ENCODE measurements at regions not wholly inside any gene's neighbourhood (a gene's known extent, or its start where the extent isn't known, plus 50 kb on each side); places are given as distances from the start of the nearest gene placed in this dataset.

DNA sequence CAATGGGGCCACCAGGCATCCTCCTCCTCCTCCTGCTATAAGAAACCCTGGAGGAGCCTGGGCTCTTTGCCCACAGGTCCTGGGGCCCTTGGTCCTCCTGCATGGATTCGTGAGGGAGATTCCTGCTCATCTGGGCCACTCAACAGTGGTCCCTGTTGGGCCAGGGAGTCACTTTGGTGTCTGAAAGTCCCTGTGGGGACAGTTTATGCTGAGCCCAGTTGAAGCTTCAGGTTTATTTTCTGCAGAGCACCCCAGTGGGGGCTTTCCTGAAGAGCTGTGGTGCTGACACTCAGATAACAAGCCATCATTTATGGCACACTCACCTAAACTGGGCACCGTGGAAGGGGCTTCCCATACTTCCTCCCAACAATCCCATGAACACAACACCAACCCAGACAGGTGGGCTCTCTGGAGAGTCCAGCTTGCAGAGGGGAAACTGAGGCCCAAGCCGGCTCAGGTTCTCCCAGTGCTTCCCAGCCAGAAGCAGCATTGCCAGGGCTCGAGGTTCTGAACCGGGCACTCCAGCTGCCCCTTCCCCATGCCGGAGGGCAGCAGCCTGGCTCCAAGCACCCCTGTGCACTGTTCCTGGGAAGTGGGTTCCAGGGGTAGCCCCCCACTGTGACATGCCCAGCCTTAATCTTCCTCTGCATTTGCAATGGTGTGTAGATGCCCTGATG is 91.3 kb downstream of the MYEOV start:
- Histone ChIP-seq H3K4me3 (ENCODE audit: low read depth in 1 of 2, low read length in 2 of 2) (no peak overlapping the region), H3K36me3 (ENCODE audit: control insufficient read depth in 2 of 2, insufficient read depth in 2 of 2, low read length in 1 of 2) (no peaks in the 10 kb centered on the region), H3K4me1 (ENCODE audit: control insufficient read depth in 2 of 2, insufficient read depth in 2 of 2, low read length in 1 of 2) (no peaks in the 10 kb centered on the region), H3K27ac (ENCODE audit: low read depth in 2 of 2, low read length in 1 of 2) (no peak overlapping the region), H3K27me3 (ENCODE audit: control insufficient read depth in 1 of 2, insufficient read depth in 2 of 2, low read length in 2 of 2) (no peaks in the 10 kb centered on the region), H3K9me3 (ENCODE audit: control insufficient read depth in 2 of 2, insufficient read depth in 1 of 2, low read depth in 1 of 2, low read length in 1 of 2) (peaks cover 0 to 2% of the 10 kb centered on the region in 2 donors)
- 87 to 90% methylated on average over 6 of the region's 6 CpGs for WGBS, 2 donors

- Histone ChIP-seq H3K4me3 (ENCODE audit: low read depth in 1 of 2, low read length in 2 of 2) (no peak overlapping the region), H3K4me1 (ENCODE audit: control insufficient read depth in 2 of 2, insufficient read depth in 2 of 2, low read length in 1 of 2) (no peaks in the 10 kb centered on the region), H3K27me3 (ENCODE audit: control insufficient read depth in 1 of 2, insufficient read depth in 2 of 2, low read length in 2 of 2) (no peaks in the 10 kb centered on the region), H3K27ac (ENCODE audit: low read depth in 2 of 2, low read length in 1 of 2) (no peak overlapping the region), H3K9me3 (ENCODE audit: control insufficient read depth in 2 of 2, insufficient read depth in 1 of 2, low read depth in 1 of 2, low read length in 1 of 2) (peaks cover 0 to 2% of the 10 kb centered on the region in 2 donors), H3K36me3 (ENCODE audit: control insufficient read depth in 2 of 2, insufficient read depth in 2 of 2, low read length in 1 of 2) (no peaks in the 10 kb centered on the region)
- 86 to 87% methylated on average over 14 of the region's 14 CpGs for WGBS, 2 donors
These were observed 92.0 kb downstream of the MYEOV start for GRCh38 chr11:69385832-69386427.

- 88 to 94% methylated on average over 8 of the region's 8 CpGs for WGBS, 2 donors
- Histone ChIP-seq H3K27me3 (ENCODE audit: control insufficient read depth in 1 of 2, insufficient read depth in 2 of 2, low read length in 2 of 2) (no peaks in the 10 kb centered on the region), H3K27ac (ENCODE audit: low read depth in 2 of 2, low read length in 1 of 2) (no peak overlapping the region), H3K4me3 (ENCODE audit: low read depth in 1 of 2, low read length in 2 of 2) (no peak overlapping the region), H3K4me1 (ENCODE audit: control insufficient read depth in 2 of 2, insufficient read depth in 2 of 2, low read length in 1 of 2) (no peaks in the 10 kb centered on the region), H3K9me3 (ENCODE audit: control insufficient read depth in 2 of 2, insufficient read depth in 1 of 2, low read depth in 1 of 2, low read length in 1 of 2) (peaks cover 0 to 2% of the 10 kb centered on the region in 2 donors), H3K36me3 (ENCODE audit: control insufficient read depth in 2 of 2, insufficient read depth in 2 of 2, low read length in 1 of 2) (no peaks in the 10 kb centered on the region)
These were observed 92.8 kb downstream of the MYEOV start for GRCh38 chr11:69386594-69387408.

DNA sequence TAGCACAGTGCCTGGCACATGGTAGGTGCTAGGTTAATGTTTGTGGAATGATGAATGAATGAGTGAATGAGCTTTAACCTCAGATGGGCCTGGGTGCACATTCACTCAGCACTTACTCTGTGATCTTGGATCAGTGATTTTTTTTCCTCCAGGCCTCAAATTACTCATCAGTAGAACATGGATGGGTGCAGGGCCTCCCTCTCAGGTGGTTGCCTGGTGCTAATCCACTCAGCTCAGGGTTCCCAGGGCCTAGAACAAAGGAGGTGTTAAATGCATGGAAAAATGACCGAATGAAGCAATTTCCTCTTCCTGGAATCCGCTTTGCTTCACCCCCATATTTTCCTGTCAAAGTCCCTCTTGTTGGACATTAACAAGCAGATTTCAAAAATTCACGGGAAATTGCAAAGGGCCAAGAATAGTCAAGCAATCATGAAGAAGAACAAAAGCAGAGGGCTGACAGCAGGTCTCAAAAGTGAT is 93.5 kb downstream of the MYEOV start:
- Histone ChIP-seq H3K4me1 (ENCODE audit: control insufficient read depth in 2 of 2, insufficient read depth in 2 of 2, low read length in 1 of 2) (no peaks in the 10 kb centered on the region), H3K27ac (ENCODE audit: low read depth in 2 of 2, low read length in 1 of 2) (no peak overlapping the region), H3K4me3 (ENCODE audit: low read depth in 1 of 2, low read length in 2 of 2) (no peak overlapping the region), H3K36me3 (ENCODE audit: control insufficient read depth in 2 of 2, insufficient read depth in 2 of 2, low read length in 1 of 2) (no peaks in the 10 kb centered on the region), H3K9me3 (ENCODE audit: control insufficient read depth in 2 of 2, insufficient read depth in 1 of 2, low read depth in 1 of 2, low read length in 1 of 2) (peaks cover 0 to 2% of the 10 kb centered on the region in 2 donors), H3K27me3 (ENCODE audit: control insufficient read depth in 1 of 2, insufficient read depth in 2 of 2, low read length in 2 of 2) (no peaks in the 10 kb centered on the region)
- WGBS, 2 donors, result 66 to 76% methylated on average over 3 of the region's 3 CpGs

- Histone ChIP-seq H3K27ac (ENCODE audit: low read depth in 2 of 2, low read length in 1 of 2) (no peak overlapping the region), H3K9me3 (ENCODE audit: control insufficient read depth in 2 of 2, insufficient read depth in 1 of 2, low read depth in 1 of 2, low read length in 1 of 2) (peaks cover 0 to 2% of the 10 kb centered on the region in 2 donors), H3K36me3 (ENCODE audit: control insufficient read depth in 2 of 2, insufficient read depth in 2 of 2, low read length in 1 of 2) (no peaks in the 10 kb centered on the region), H3K4me1 (ENCODE audit: control insufficient read depth in 2 of 2, insufficient read depth in 2 of 2, low read length in 1 of 2) (no peaks in the 10 kb centered on the region), H3K27me3 (ENCODE audit: control insufficient read depth in 1 of 2, insufficient read depth in 2 of 2, low read length in 2 of 2) (no peaks in the 10 kb centered on the region), H3K4me3 (ENCODE audit: low read depth in 1 of 2, low read length in 2 of 2) (no peak overlapping the region)
These were observed 93.3 kb upstream of the LINC01488 start for GRCh38 chr11:69388210-69388609.

DNA sequence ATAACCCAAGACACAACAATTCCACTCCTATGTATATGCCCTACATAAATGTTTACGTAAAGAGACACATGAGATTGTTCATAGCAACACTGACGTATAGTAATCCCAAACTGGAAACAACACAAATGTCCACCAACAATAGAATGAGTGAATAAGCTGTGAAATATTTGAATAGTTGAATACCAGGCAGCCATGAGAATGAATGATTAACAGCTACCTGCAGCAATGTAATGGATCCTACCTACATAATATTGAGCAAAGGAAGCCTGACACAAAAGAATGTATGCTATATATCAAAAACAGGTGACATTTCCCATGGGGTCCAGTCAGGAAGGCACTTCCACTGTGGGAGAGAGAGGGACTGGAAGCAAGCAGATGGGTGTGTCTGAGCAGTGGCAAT is 92.8 kb upstream of the LINC01488 start:
- no peak overlapping the region for H3K27ac ChIP-seq (ENCODE audit: low read depth in 2 of 2, low read length in 1 of 2)
- no peaks in the 10 kb centered on the region for H3K4me1 ChIP-seq (ENCODE audit: control insufficient read depth in 2 of 2, insufficient read depth in 2 of 2, low read length in 1 of 2)
- H3K4me3 ChIP-seq (ENCODE audit: low read depth in 1 of 2, low read length in 2 of 2), result no peak overlapping the region
- no peaks in the 10 kb centered on the region for H3K36me3 ChIP-seq (ENCODE audit: control insufficient read depth in 2 of 2, insufficient read depth in 2 of 2, low read length in 1 of 2)
- H3K27me3 ChIP-seq (ENCODE audit: control insufficient read depth in 1 of 2, insufficient read depth in 2 of 2, low read length in 2 of 2), result no peaks in the 10 kb centered on the region
- 27 to 40% methylated on average over 2 of the region's 2 CpGs for WGBS, 2 donors
- H3K9me3 ChIP-seq (ENCODE audit: control insufficient read depth in 2 of 2, insufficient read depth in 1 of 2, low read depth in 1 of 2, low read length in 1 of 2), result peaks cover 0 to 2% of the 10 kb centered on the region in 2 donors

DNA sequence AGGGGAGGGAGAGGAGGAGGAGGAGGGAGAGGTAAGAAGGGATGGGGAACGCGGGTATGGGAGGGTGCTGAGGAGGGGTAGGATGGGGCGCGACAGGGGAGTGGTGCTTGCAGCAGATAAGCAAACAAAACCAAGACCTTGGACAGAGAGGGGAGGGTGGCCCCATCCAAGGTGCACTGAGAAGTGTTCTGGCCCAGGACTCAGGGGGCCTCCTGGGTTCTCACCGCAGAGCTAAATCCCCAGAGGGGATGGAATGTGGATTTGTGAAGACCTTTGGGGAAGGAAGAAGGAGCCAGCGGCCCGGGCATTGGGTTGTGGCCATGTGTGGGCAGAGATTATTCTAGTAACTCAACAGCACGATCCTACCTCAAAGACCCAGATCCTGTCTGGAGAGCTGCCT is 90.9 kb upstream of the LINC01488 start:
- 69 to 70% methylated on average over 8 of the region's 8 CpGs for WGBS, 2 donors
- Histone ChIP-seq H3K27me3 (ENCODE audit: control insufficient read depth in 1 of 2, insufficient read depth in 2 of 2, low read length in 2 of 2) (no peaks in the 10 kb centered on the region), H3K4me3 (ENCODE audit: low read depth in 1 of 2, low read length in 2 of 2) (no peak overlapping the region), H3K4me1 (ENCODE audit: control insufficient read depth in 2 of 2, insufficient read depth in 2 of 2, low read length in 1 of 2) (peaks cover 0 to 3% of the 10 kb centered on the region in 2 donors), H3K36me3 (ENCODE audit: control insufficient read depth in 2 of 2, insufficient read depth in 2 of 2, low read length in 1 of 2) (no peaks in the 10 kb centered on the region), H3K9me3 (ENCODE audit: control insufficient read depth in 2 of 2, insufficient read depth in 1 of 2, low read depth in 1 of 2, low read length in 1 of 2) (peaks cover 0 to 2% of the 10 kb centered on the region in 2 donors), H3K27ac (ENCODE audit: low read depth in 2 of 2, low read length in 1 of 2) (no peak overlapping the region)

DNA sequence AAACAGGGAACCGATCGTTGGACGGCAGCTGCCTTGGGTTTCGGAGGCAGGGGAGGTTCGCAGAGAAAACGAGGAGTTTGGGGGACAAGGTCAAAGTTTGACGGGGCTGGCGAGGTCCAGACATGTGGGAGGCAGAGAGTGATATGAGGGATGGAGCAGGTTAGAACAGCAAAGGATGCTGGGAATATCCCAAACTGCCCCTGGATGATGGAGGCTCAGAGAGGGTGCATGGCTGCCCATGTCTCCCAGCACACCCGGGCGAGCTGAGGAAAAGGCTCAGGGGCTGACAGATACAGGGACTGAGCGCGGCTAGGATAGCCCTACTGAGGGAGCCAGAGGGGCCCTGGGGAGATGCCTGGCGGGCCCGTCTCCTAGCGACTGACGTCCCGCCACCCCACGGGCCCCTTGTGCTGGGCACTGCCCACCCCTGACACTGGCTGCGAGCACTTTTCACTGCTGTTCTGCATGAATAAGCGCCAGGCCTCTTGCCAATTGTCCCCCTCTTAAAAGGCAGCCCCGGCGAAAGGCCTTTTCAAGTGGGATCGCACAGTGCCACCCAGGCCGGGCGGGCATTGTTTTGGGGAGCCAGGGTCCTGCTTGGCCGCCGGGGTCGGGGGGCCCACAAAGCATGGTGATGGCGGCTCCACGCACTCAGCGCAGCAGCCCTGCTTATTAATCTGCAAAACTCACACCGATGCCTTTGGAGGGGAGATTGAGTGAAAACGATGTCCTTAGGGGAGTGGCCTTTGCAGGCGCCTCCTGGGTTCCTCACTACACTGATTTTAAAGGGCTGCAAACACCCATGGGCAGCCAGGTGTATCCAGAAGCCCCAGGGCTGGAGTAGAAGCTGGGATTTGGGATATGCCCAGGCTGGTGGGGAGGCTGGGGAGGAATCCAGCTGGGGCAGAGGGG is 90.0 kb upstream of the LINC01488 start:
- Histone ChIP-seq H3K9me3 (ENCODE audit: control insufficient read depth in 2 of 2, insufficient read depth in 1 of 2, low read depth in 1 of 2, low read length in 1 of 2) (peaks cover 0 to 2% of the 10 kb centered on the region in 2 donors), H3K4me1 (ENCODE audit: control insufficient read depth in 2 of 2, insufficient read depth in 2 of 2, low read length in 1 of 2) (peaks cover 0 to 3% of the 10 kb centered on the region in 2 donors), H3K4me3 (ENCODE audit: low read depth in 1 of 2, low read length in 2 of 2) (no peak overlapping the region), H3K27ac (ENCODE audit: low read depth in 2 of 2, low read length in 1 of 2) (no peak overlapping the region), H3K27me3 (ENCODE audit: control insufficient read depth in 1 of 2, insufficient read depth in 2 of 2, low read length in 2 of 2) (no peaks in the 10 kb centered on the region), H3K36me3 (ENCODE audit: control insufficient read depth in 2 of 2, insufficient read depth in 2 of 2, low read length in 1 of 2) (no peaks in the 10 kb centered on the region)
- 84 to 86% methylated on average over 34 of the region's 34 CpGs for WGBS, 2 donors

DNA sequence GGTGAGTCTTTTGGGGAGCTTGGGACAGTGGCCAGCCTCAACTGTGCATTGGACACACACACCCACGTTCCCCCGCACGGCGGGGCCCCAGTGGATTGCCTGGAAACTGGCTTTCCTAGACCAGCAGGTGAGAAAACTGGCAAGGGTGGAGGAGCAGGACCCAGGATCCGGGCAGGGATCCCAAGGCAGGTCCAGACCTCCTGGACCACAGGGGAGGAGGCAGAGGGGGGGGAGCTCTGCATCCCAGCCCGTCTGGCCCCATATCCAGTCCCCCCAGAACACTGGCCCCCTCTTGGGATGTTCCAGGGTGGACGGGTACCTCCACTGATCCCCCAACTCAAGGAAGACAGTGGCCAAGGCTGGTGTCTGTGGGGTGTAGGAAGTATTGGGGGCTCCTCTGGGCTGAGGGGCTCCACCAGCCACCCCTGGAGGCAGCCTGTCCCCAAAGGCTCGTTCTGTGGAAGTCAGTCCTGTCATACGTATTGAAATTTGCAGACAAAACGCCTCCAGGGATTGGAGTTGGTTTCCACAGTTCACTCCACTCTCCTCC is 89.3 kb upstream of the LINC01488 start:
- H3K36me3 ChIP-seq (ENCODE audit: control insufficient read depth in 2 of 2, insufficient read depth in 2 of 2, low read length in 1 of 2), result no peaks in the 10 kb centered on the region
- WGBS, 2 donors, result 67 to 72% methylated on average over 10 of the region's 10 CpGs
- peaks cover 0 to 2% of the 10 kb centered on the region in 2 donors for H3K9me3 ChIP-seq (ENCODE audit: control insufficient read depth in 2 of 2, insufficient read depth in 1 of 2, low read depth in 1 of 2, low read length in 1 of 2)
- peaks cover 0 to 3% of the 10 kb centered on the region in 2 donors for H3K4me1 ChIP-seq (ENCODE audit: control insufficient read depth in 2 of 2, insufficient read depth in 2 of 2, low read length in 1 of 2)
- no peak overlapping the region for H3K4me3 ChIP-seq (ENCODE audit: low read depth in 1 of 2, low read length in 2 of 2)
- H3K27ac ChIP-seq (ENCODE audit: low read depth in 2 of 2, low read length in 1 of 2), result no peak overlapping the region
- no peaks in the 10 kb centered on the region for H3K27me3 ChIP-seq (ENCODE audit: control insufficient read depth in 1 of 2, insufficient read depth in 2 of 2, low read length in 2 of 2)

Measured in esophagus (tissue), 2 donors.